K562 (cell line): ENCODE measurements at regions not wholly inside any gene's neighbourhood (a gene's known extent, or its start where the extent isn't known, plus 50 kb on each side); places are given as distances from the start of the nearest gene placed in this dataset.

Experiments used
- ATAC-seq: fragments of 200-7000 bp; cut with Tn5 transposase; 3 replicates; pipeline ENCODE4 v1.9.1; 2020; ENCODE audit warnings: moderate library complexity
- BruUV-seq: library from RNA; stranded (reverse); fragments of 400-500 nt; replicated peaks from 2 replicates; lab custom pipeline; 2021; lab: Mats Ljungman, UMichigan
- CTCF ChIA-PET: fragments of 300-600 bp; formaldehyde crosslinking; extraction: SDS; loops from one replicate; lab custom pipeline; 2021; ENCODE audit warnings: low intra/inter-chr PET ratio; lab: Yijun Ruan, JAX
- POLR2A ChIA-PET: fragments of 300-600, 350-650 bp; sonication (Branson Sonifier 250); formaldehyde crosslinking; extraction: SDS; loops from one replicate; lab custom pipeline; 2021; ENCODE audit warnings: antibody characterized with exemption, inconsistent platforms; lab: Yijun Ruan, JAX
- DNase-seq, 4 experiments: peaks; one replicate each; pipeline versions ENCODE4 v3.0.0 to v3.0.0-alpha.2; 2011 to 2018; ENCODE audit warnings: low spot score in 3 of 4, mixed read lengths in 3 of 4; ENCODE audit errors: extremely low read depth in 1 of 4
- FAIRE-seq: peaks from 2 replicates; lab custom pipeline; 2011; peaks lifted over from hg19 to GRCh38; lab: Jason Lieb, UNC
- H2AFZ ChIP-seq: 2 replicates; pipeline ENCODE4 v1.6.0; 2011; ENCODE audit warnings: low read depth, low read length, control low read depth, inconsistent platforms
- H3K27ac ChIP-seq: fragments of 200-600 bp; 3 replicates; pipeline ENCODE4 v1.8.0; 2011; ENCODE audit warnings: low read depth, mild to moderate bottlenecking, control low read depth, inconsistent platforms, low read length, moderate library complexity, mixed read lengths; ENCODE audit errors: extremely low read depth
- H3K27me3 ChIP-seq, 2 experiments: fragments of 300-600 bp in 1 of 2; 2 replicates in 1 of 2; 3 replicates in 1 of 2; pipeline versions ENCODE4 v1.6.0 to v1.8.0; 2011; ENCODE audit warnings: inconsistent platforms in 2 of 2, low read length in 2 of 2, mild to moderate bottlenecking in 1 of 2, mixed read lengths in 1 of 2, moderate library complexity in 1 of 2; ENCODE audit not compliant: control insufficient read depth in 2 of 2, insufficient read depth in 2 of 2
- H3K36me3 ChIP-seq: fragments of 300-600 bp; 3 replicates; pipeline ENCODE4 v1.8.0; 2011; ENCODE audit warnings: mild to moderate bottlenecking, low read length, inconsistent platforms; ENCODE audit not compliant: control insufficient read depth, insufficient read depth
- H3K4me1 ChIP-seq, 2 experiments: fragments of 200-600 bp in 1 of 2; replicated peaks in 1 of 2; 2 replicates in 1 of 2; 3 replicates in 1 of 2; pipeline versions ENCODE4 v1.5.1 to v1.8.0; 2011; ENCODE audit warnings: inconsistent platforms in 2 of 2, low read length in 2 of 2, mild to moderate bottlenecking in 1 of 2, mixed read lengths in 1 of 2, moderate library complexity in 1 of 2; ENCODE audit not compliant: control insufficient read depth in 2 of 2, insufficient read depth in 2 of 2
- H3K4me2 ChIP-seq: 2 replicates; pipeline ENCODE4 v1.6.1; 2011; ENCODE audit warnings: low read length, control low read depth, inconsistent platforms, mixed read lengths; ENCODE audit not compliant: insufficient read depth
- H3K4me3 ChIP-seq: fragments of 200-600 bp; sonication (generic), shearing (Covaris generic); 2 replicates; pipeline ENCODE4 v1.5.1; 2016; ENCODE audit warnings: control low read depth, inconsistent platforms
- H3K79me2 ChIP-seq: fragments of 200-600 bp; 3 replicates; pipeline ENCODE4 v1.8.0; 2011; ENCODE audit warnings: low read length, inconsistent platforms; ENCODE audit not compliant: control insufficient read depth, insufficient read depth
- H3K9ac ChIP-seq, 2 experiments: 2 replicates each; pipeline versions ENCODE4 v1.6.0 to v1.6.1; 2011; ENCODE audit warnings: low read depth in 2 of 2, low read length in 2 of 2, control low read depth in 1 of 2, inconsistent platforms in 1 of 2, mild to moderate bottlenecking in 1 of 2, mixed read lengths in 1 of 2; ENCODE audit not compliant: insufficient read depth in 1 of 2
- H3K9me1 ChIP-seq: one replicate; pipeline ENCODE4 v1.6.0; 2011; ENCODE audit warnings: inconsistent platforms, mild to moderate bottlenecking, low read length, moderate library complexity; ENCODE audit not compliant: control insufficient read depth, insufficient read depth
- H3K9me3 ChIP-seq: replicated peaks from 2 replicates; pipeline ENCODE4 v1.5.1; 2011; ENCODE audit warnings: low read depth, low read length, inconsistent platforms; ENCODE audit not compliant: control insufficient read depth, insufficient read depth
- H4K20me1 ChIP-seq: replicated peaks from 2 replicates; pipeline ENCODE4 v1.6.1; 2011; ENCODE audit warnings: low read length, inconsistent platforms, mixed read lengths; ENCODE audit not compliant: control insufficient read depth, insufficient read depth
- BRCA1 ChIP-seq, 2 experiments: fragments of 450-650 bp in 1 of 2; sonication (generic) in 1 of 2; formaldehyde crosslinking in 1 of 2; IDR thresholded peaks; 2 replicates each; pipeline versions ENCODE4 v1.5.0 to v1.6.1; 2017 to 2020; ENCODE audit warnings: mild to moderate bottlenecking in 1 of 2, missing genetic modification reagents in 1 of 2
- GABPB2 ChIP-seq: fragments of 250-450 bp; sonication (Bioruptor Pico); conservative IDR thresholded peaks from 2 replicates; pipeline ENCODE4 v1.5.1; 2021; ENCODE audit warnings: mild to moderate bottlenecking
- KLF6 ChIP-seq: fragments of 250-450 bp; sonication (Bioruptor Pico); IDR thresholded peaks from 2 replicates; pipeline ENCODE4 v1.4.0; 2020; ENCODE audit warnings: mild to moderate bottlenecking, moderate library complexity, borderline replicate concordance
- NR4A1 ChIP-seq, 2 experiments: fragments of 250-450 bp in 1 of 2; fragments of 450-650 bp in 1 of 2; sonication (Bioruptor Pico) in 1 of 2; IDR thresholded peaks; 2 replicates each; pipeline versions ENCODE4 v1.4.0 to v1.6.1; 2016 to 2020; ENCODE audit warnings: mild to moderate bottlenecking in 2 of 2, missing compliant biosample characterization in 1 of 2, missing genetic modification characterization in 1 of 2, moderate library complexity in 1 of 2
- POLR3G ChIP-seq: IDR thresholded peaks from 2 replicates; pipeline ENCODE4 v1.6.1; 2011; ENCODE audit not compliant: insufficient read length, insufficient replicate concordance; ENCODE audit errors: extremely low read depth
- SIX5 ChIP-seq, 2 experiments: IDR thresholded peaks; 2 replicates each; pipeline ENCODE4 v1.6.1; 2011; ENCODE audit warnings: low read length in 2 of 2, borderline replicate concordance in 1 of 2, low read depth in 1 of 2, mild to moderate bottlenecking in 1 of 2, moderate library complexity in 1 of 2; ENCODE audit not compliant: insufficient read depth in 1 of 2
- ZNF695 ChIP-seq: fragments of 450-650 bp; formaldehyde crosslinking; IDR thresholded peaks from 2 replicates; pipeline ENCODE4 v1.4.0; 2020; ENCODE audit warnings: mild to moderate bottlenecking, moderate library complexity
- WGBS: fragments of 100-300 bp; shearing (Covaris generic); methylation state at CpG from one replicate; pipeline ENCODE4 v1.1.6; 2016; ENCODE audit warnings: low coverage, mixed read lengths; ENCODE audit not compliant: insufficient coverage; ENCODE audit errors: missing lambda C conversion rate; 5-methylcytosine and 5-hydroxymethylcytosine counted together
- in situ Hi-C: fragments of 300-500 bp; cut with MboI; formaldehyde crosslinking; loops from 4 replicates; pipeline ENCODE4 v1.15.0; 2018; ENCODE audit warnings: inconsistent platforms, mixed read lengths
- intact Hi-C: fragments of 100-400 bp; cut with micrococcal nuclease; formaldehyde crosslinking; loops from 2 replicates; pipeline ENCODE4 v1.14.2; 2022
- TF ChIP-seq, protein P1 (sequence below): conservative IDR thresholded peaks from 2 replicates; pipeline ENCODE4 v1.6.1; 2011; ENCODE audit warnings: low read depth, mild to moderate bottlenecking, low read length; ENCODE audit not compliant: control insufficient read depth

- TF ChIP-seq BRCA1 (IDR thresholded peaks at IDR 0.05) (no peak), BRCA1 (CRISPR knock-in tag; IDR thresholded peaks at IDR 0.05) (no peak)
- TF ChIP-seq, protein P1, sequence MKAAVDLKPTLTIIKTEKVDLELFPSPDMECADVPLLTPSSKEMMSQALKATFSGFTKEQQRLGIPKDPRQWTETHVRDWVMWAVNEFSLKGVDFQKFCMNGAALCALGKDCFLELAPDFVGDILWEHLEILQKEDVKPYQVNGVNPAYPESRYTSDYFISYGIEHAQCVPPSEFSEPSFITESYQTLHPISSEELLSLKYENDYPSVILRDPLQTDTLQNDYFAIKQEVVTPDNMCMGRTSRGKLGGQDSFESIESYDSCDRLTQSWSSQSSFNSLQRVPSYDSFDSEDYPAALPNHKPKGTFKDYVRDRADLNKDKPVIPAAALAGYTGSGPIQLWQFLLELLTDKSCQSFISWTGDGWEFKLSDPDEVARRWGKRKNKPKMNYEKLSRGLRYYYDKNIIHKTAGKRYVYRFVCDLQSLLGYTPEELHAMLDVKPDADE, result no peak
Observed at GRCh38 chr5:87095787-87096186, 171.9 kb upstream of the RASA1 start (continued).

- Histone ChIP-seq H4K20me1 (no peaks in the 10 kb centered on the region), H3K27ac (no peak overlapping the region), H3K9me1 (no peaks in the 10 kb centered on the region), H3K9ac (no peak overlapping the region), H3K36me3 (no peaks in the 10 kb centered on the region)
- TF ChIP-seq KLF6 (CRISPR knock-in tag), result no peak
- TF ChIP-seq ZNF695 (CRISPR knock-in tag), result no peak
- TF ChIP-seq SIX5 (IDR thresholded peaks at IDR 0.05; ENCODE audit: borderline replicate concordance in 1 of 2, insufficient read depth in 1 of 2, low read depth in 1 of 2, low read length in 2 of 2), result no peak
- no peak for TF ChIP-seq POLR3G
- no peak for TF ChIP-seq NR4A1 (CRISPR knock-in tag; IDR thresholded peaks at IDR 0.05)
- no peak for TF ChIP-seq NR4A1 (tag; IDR thresholded peaks at IDR 0.05)
- TF ChIP-seq GABPB2 (CRISPR knock-in tag), result no peak
- TF ChIP-seq, all 486 proteins: peak for 0
- Histone ChIP-seq H3K4me1 (no peaks in the 10 kb centered on the region), H3K27me3 (no peaks in the 10 kb centered on the region), H3K79me2 (no peaks in the 10 kb centered on the region), H3K9me3 (no peaks in the 10 kb centered on the region), H3K4me2 (no peak overlapping the region), H3K4me3 (no peak overlapping the region), H2AFZ (no peak overlapping the region)
- ChIA-PET POLR2A (no interaction called here), CTCF (no interaction called here)
- 36% methylated on average over 2 of the region's 2 CpGs for WGBS
- no TSS peak for BruUV-seq
- FAIRE-seq, result no peak
- ATAC-seq, result no peak
- DNase-seq, result no peak
- in situ Hi-C loops, result no loop called here
- intact Hi-C loops, result no loop called here
Observed at GRCh38 chr5:87097664-87098063, 170.0 kb upstream of the RASA1 start.
